Breast epithelium (tissue), 4 donors: ENCODE measurements at regions not wholly inside any gene's neighbourhood (a gene's known extent, or its start where the extent isn't known, plus 50 kb on each side); places are given as distances from the start of the nearest gene placed in this dataset.

ENCODE experiments used
- DNase-seq, 2 donors: peaks; one replicate each; pipeline ENCODE4 v3.0.0-alpha.2; 2019; ENCODE audit warnings: low spot score in 2 of 2
- H3K27ac ChIP-seq, 2 donors: fragments of 200-600 bp; sonication (generic) in 1 of 2; one replicate each; pipeline ENCODE4 v1.5.1; 2016 to 2019; ENCODE audit warnings: mild to moderate bottlenecking in 1 of 2
- H3K27me3 ChIP-seq, 2 donors: fragments of 200-600 bp; sonication (generic) in 1 of 2; one replicate each; pipeline versions ENCODE4 v1.5.1 to v1.6.0; 2017 to 2019; ENCODE audit warnings: control low read depth in 1 of 2, mild to moderate bottlenecking in 1 of 2
- H3K36me3 ChIP-seq: fragments of 200-600 bp; one replicate; pipeline ENCODE4 v1.5.1; 2019
- H3K4me1 ChIP-seq, 2 donors: fragments of 200-600 bp; sonication (generic); one replicate each; pipeline ENCODE4 v1.5.1; 2016 to 2019; ENCODE audit warnings: control low read depth in 1 of 2
- H3K4me3 ChIP-seq, 3 donors: fragments of 200-600 bp; sonication (generic); 1 replicate in 2 of 3; 2 replicates in 1 of 3; pipeline ENCODE4 v1.5.1; 2016 to 2019; ENCODE audit warnings: mild to moderate bottlenecking in 3 of 3, moderate library complexity in 2 of 3
- H3K9me3 ChIP-seq, 2 donors: fragments of 200-600 bp; sonication (generic) in 1 of 2; one replicate each; pipeline ENCODE4 v1.5.1; 2016 to 2019; ENCODE audit warnings: control low read depth in 1 of 2
- CTCF ChIP-seq, 3 donors: fragments of 450-650 bp; IDR thresholded peaks; one replicate each; pipeline ENCODE4 v1.5.1; 2016 to 2017; ENCODE audit warnings: antibody characterized with exemption in 3 of 3, mild to moderate bottlenecking in 3 of 3, moderate library complexity in 3 of 3
- POLR2A ChIP-seq: fragments of 450-650 bp; IDR thresholded peaks from one replicate; pipeline ENCODE4 v1.6.1; 2016; ENCODE audit warnings: antibody characterized with exemption, mild to moderate bottlenecking, moderate library complexity
- POLR2AphosphoS5 ChIP-seq, 3 donors: sonication (generic); formaldehyde crosslinking; IDR thresholded peaks; one replicate each; pipeline ENCODE4 v1.6.1; 2017; ENCODE audit warnings: antibody characterized with exemption in 3 of 3
- intact Hi-C: fragments of 100-400 bp; cut with DNase I; formaldehyde crosslinking; loops from one replicate; pipeline ENCODE4 v1.15.1; 2023; ENCODE audit warnings: low total_unique reads

- no peak overlapping the region for H3K4me3 ChIP-seq
- no peak for TF ChIP-seq POLR2A
- no peak for TF ChIP-seq POLR2AphosphoS5 (IDR thresholded peaks at IDR 0.05)
- TF ChIP-seq CTCF (IDR thresholded peaks at IDR 0.05) = no peak
- intact Hi-C loops = no loop called here
These were observed 247.3 kb downstream of the LPIN1 start for GRCh38 chr2:11993749-11994148.

GRCh38 chr2:11995456-11995855 is 249.0 kb downstream of the LPIN1 start:
- H3K27ac ChIP-seq = no peak overlapping the region
- no peaks in the 10 kb centered on the region for H3K9me3 ChIP-seq
- TF ChIP-seq POLR2AphosphoS5 (IDR thresholded peaks at IDR 0.05) (no peak), POLR2A (no peak), CTCF (IDR thresholded peaks at IDR 0.05) (no peak)
- no peak for DNase-seq
- intact Hi-C loops = no loop called here
- H3K36me3 ChIP-seq = no peaks in the 10 kb centered on the region
- H3K4me1 ChIP-seq = no peaks in the 10 kb centered on the region
- H3K4me3 ChIP-seq = no peak overlapping the region
- no peaks in the 10 kb centered on the region for H3K27me3 ChIP-seq

More at GRCh38 chr2:11993749-11994148, 247.3 kb downstream of the LPIN1 start:
- DNase-seq = no peak
- no peaks in the 10 kb centered on the region for H3K36me3 ChIP-seq
- no peaks in the 10 kb centered on the region for H3K9me3 ChIP-seq
- H3K27me3 ChIP-seq = no peaks in the 10 kb centered on the region
- no peak overlapping the region for H3K27ac ChIP-seq
- no peaks in the 10 kb centered on the region for H3K4me1 ChIP-seq

GRCh38 chr2:11996618-11997017 is 250.2 kb downstream of the LPIN1 start:
- Histone ChIP-seq H3K4me1 (no peaks in the 10 kb centered on the region), H3K27me3 (no peaks in the 10 kb centered on the region), H3K36me3 (no peaks in the 10 kb centered on the region), H3K9me3 (no peaks in the 10 kb centered on the region), H3K4me3 (no peak overlapping the region), H3K27ac (no peak overlapping the region)
- no peak for TF ChIP-seq POLR2A
- TF ChIP-seq POLR2AphosphoS5 (IDR thresholded peaks at IDR 0.05) = no peak
- no peak for TF ChIP-seq CTCF (IDR thresholded peaks at IDR 0.05)
- intact Hi-C loops = no loop called here
- no peak for DNase-seq

GRCh38 chr2:11997142-11997541 is 250.7 kb downstream of the LPIN1 start:
- Histone ChIP-seq H3K27me3 (no peaks in the 10 kb centered on the region), H3K4me3 (no peak overlapping the region), H3K4me1 (no peaks in the 10 kb centered on the region), H3K36me3 (no peaks in the 10 kb centered on the region), H3K27ac (no peak overlapping the region), H3K9me3 (no peaks in the 10 kb centered on the region)
- intact Hi-C loops = no loop called here
- TF ChIP-seq CTCF (IDR thresholded peaks at IDR 0.05) = no peak
- no peak for TF ChIP-seq POLR2AphosphoS5 (IDR thresholded peaks at IDR 0.05)
- TF ChIP-seq POLR2A = no peak
- no peak for DNase-seq

- Histone ChIP-seq H3K9me3 (no peaks in the 10 kb centered on the region), H3K27me3 (no peaks in the 10 kb centered on the region), H3K4me1 (no peaks in the 10 kb centered on the region), H3K27ac (no peak overlapping the region), H3K4me3 (no peak overlapping the region), H3K36me3 (no peaks in the 10 kb centered on the region)
- intact Hi-C loops = no loop called here
- DNase-seq = no peak
- TF ChIP-seq CTCF (IDR thresholded peaks at IDR 0.05) = no peak
- TF ChIP-seq POLR2A = no peak
- no peak for TF ChIP-seq POLR2AphosphoS5 (IDR thresholded peaks at IDR 0.05)
These were observed 251.8 kb downstream of the LPIN1 start for GRCh38 chr2:11998218-11998617.
